OCI-LY1 (cell line): ENCODE measurements at regions not wholly inside any gene's neighbourhood (a gene's known extent, or its start where the extent isn't known, plus 50 kb on each side); places are given as distances from the start of the nearest gene placed in this dataset.

Experiments
- H2AFZ ChIP-seq: fragments of 200-600 bp; sonication (generic), shearing (Covaris generic); 2 replicates; pipeline ENCODE4 v1.6.0; 2014; ENCODE audit warnings: antibody characterized with exemption, mild to moderate bottlenecking, low read length
- H3F3A ChIP-seq: fragments of 200-600 bp; sonication (generic), shearing (Covaris generic); 2 replicates; pipeline ENCODE4 v1.6.0; 2014; ENCODE audit warnings: mild to moderate bottlenecking, antibody characterized with exemption, low read length, moderate library complexity; ENCODE audit not compliant: insufficient read depth
- H3K27ac ChIP-seq: fragments of 200-600 bp; sonication (generic); 2 replicates; pipeline ENCODE4 v1.5.1; 2014; ENCODE audit warnings: low read length, mixed run types, mild to moderate bottlenecking, low read depth; ENCODE audit not compliant: poor library complexity, severe bottlenecking
- H3K27me3 ChIP-seq: fragments of 200-600 bp; sonication (generic); 2 replicates; pipeline ENCODE4 v1.6.0; 2014; ENCODE audit warnings: antibody characterized with exemption, mild to moderate bottlenecking, low read length, moderate library complexity; ENCODE audit not compliant: insufficient read depth
- H3K36me3 ChIP-seq: fragments of 200-600 bp; sonication (generic); 2 replicates; pipeline ENCODE4 v1.6.1; 2014; ENCODE audit warnings: mild to moderate bottlenecking, antibody characterized with exemption, low read length, moderate library complexity, mixed read lengths; ENCODE audit not compliant: insufficient read depth
- H3K4me1 ChIP-seq: fragments of 200-600 bp; sonication (generic); 2 replicates; pipeline ENCODE4 v1.5.1; 2014; ENCODE audit warnings: mild to moderate bottlenecking, low read length, moderate library complexity; ENCODE audit not compliant: insufficient read depth, severe bottlenecking
- H3K4me2 ChIP-seq: fragments of 200-600 bp; sonication (generic), shearing (Covaris generic); 2 replicates; pipeline ENCODE4 v1.6.1; 2014; ENCODE audit warnings: low read length
- H3K4me3 ChIP-seq: fragments of 200-600 bp; sonication (generic); 2 replicates; pipeline ENCODE4 v1.5.1; 2014; ENCODE audit warnings: low read length, low read depth, mild to moderate bottlenecking, mixed read lengths; ENCODE audit not compliant: poor library complexity, severe bottlenecking
- H3K79me2 ChIP-seq: fragments of 200-600 bp; shearing (Covaris generic); 2 replicates; pipeline ENCODE4 v1.6.1; 2016; ENCODE audit warnings: mixed run types, low read length, mixed read lengths; ENCODE audit not compliant: insufficient read depth
- H3K9ac ChIP-seq: fragments of 200-600 bp; sonication (generic), shearing (Covaris generic); 2 replicates; pipeline ENCODE4 v1.6.1; 2014; ENCODE audit warnings: mild to moderate bottlenecking, low read length, mixed read lengths
- H3K9me2 ChIP-seq: fragments of 200-600 bp; sonication (generic), shearing (Covaris generic); 2 replicates; pipeline ENCODE4 v1.6.1; 2014; ENCODE audit warnings: low read depth, mild to moderate bottlenecking, low read length, mixed read lengths
- H3K9me3 ChIP-seq: fragments of 200-600 bp; shearing (Covaris generic); 2 replicates; pipeline ENCODE4 v1.6.1; 2014; ENCODE audit warnings: low read length, mixed read lengths
- H4K20me1 ChIP-seq: fragments of 200-600 bp; sonication (generic), shearing (Covaris generic); 2 replicates; pipeline ENCODE4 v1.6.0; 2016; ENCODE audit warnings: mild to moderate bottlenecking, low read length; ENCODE audit not compliant: insufficient read depth
- CTCF ChIP-seq: fragments of 200-600 bp; sonication (generic), shearing (Covaris generic); IDR thresholded peaks from 2 replicates; pipeline ENCODE4 v1.5.1; 2017; ENCODE audit warnings: mild to moderate bottlenecking, antibody characterized with exemption, low read length, moderate library complexity, mixed read lengths
- EZH2 ChIP-seq: fragments of 200-600 bp; sonication (generic), shearing (Covaris generic); IDR thresholded peaks from 2 replicates; pipeline ENCODE4 v1.8.0; 2017; ENCODE audit warnings: borderline replicate concordance, mixed run types, mild to moderate bottlenecking, antibody characterized with exemption, low read length, moderate library complexity, mixed read lengths

- H3K9me3 ChIP-seq, result no peaks in the 10 kb centered on the region
- TF ChIP-seq EZH2 (no peak), CTCF (no peak)
- H3K79me2 ChIP-seq, result no peaks in the 10 kb centered on the region
- no peaks in the 10 kb centered on the region for H3K4me1 ChIP-seq
- no peaks in the 10 kb centered on the region for H3K36me3 ChIP-seq
- H3K9me2 ChIP-seq, result no peaks in the 10 kb centered on the region
- H4K20me1 ChIP-seq, result no peaks in the 10 kb centered on the region
- H3K9ac ChIP-seq, result no peak overlapping the region
- no peaks in the 10 kb centered on the region for H3K27me3 ChIP-seq
- H3F3A ChIP-seq, result no peaks in the 10 kb centered on the region
- H2AFZ ChIP-seq, result no peak overlapping the region
- no peak overlapping the region for H3K4me3 ChIP-seq
- no peak overlapping the region for H3K27ac ChIP-seq
- no peak overlapping the region for H3K4me2 ChIP-seq
These were observed 555.8 kb downstream of the RBFOX1 start for GRCh38 chr16:7888411-7888810.

GRCh38 chr16:7887316-7887715 is 554.7 kb downstream of the RBFOX1 start:
- Histone ChIP-seq H3K27me3 (no peaks in the 10 kb centered on the region), H3F3A (no peaks in the 10 kb centered on the region), H3K4me2 (no peak overlapping the region), H4K20me1 (no peaks in the 10 kb centered on the region), H3K79me2 (no peaks in the 10 kb centered on the region), H3K9ac (no peak overlapping the region), H3K4me3 (no peak overlapping the region), H3K4me1 (no peaks in the 10 kb centered on the region), H3K9me2 (no peaks in the 10 kb centered on the region), H2AFZ (no peak overlapping the region), H3K9me3 (no peaks in the 10 kb centered on the region), H3K36me3 (no peaks in the 10 kb centered on the region), H3K27ac (no peak overlapping the region)
- TF ChIP-seq CTCF, result no peak
- TF ChIP-seq EZH2, result no peak

GRCh38 chr16:7871979-7872378 is 539.3 kb downstream of the RBFOX1 start:
- Histone ChIP-seq H4K20me1 (no peaks in the 10 kb centered on the region), H3K4me2 (no peak overlapping the region), H3K27me3 (no peaks in the 10 kb centered on the region), H3K9me3 (no peaks in the 10 kb centered on the region), H3K36me3 (no peaks in the 10 kb centered on the region), H3K9ac (no peak overlapping the region), H3K27ac (no peak overlapping the region), H3K9me2 (no peaks in the 10 kb centered on the region), H3K4me1 (no peaks in the 10 kb centered on the region), H3K4me3 (no peak overlapping the region), H3F3A (no peaks in the 10 kb centered on the region), H3K79me2 (no peaks in the 10 kb centered on the region), H2AFZ (no peak overlapping the region)
- TF ChIP-seq CTCF (no peak), EZH2 (no peak)
